OCI-LY3 (cell line): ENCODE measurements at regions not wholly inside any gene's neighbourhood (a gene's known extent, or its start where the extent isn't known, plus 50 kb on each side); places are given as distances from the start of the nearest gene placed in this dataset.

Experiments
- EZH2phosphoT487 ChIP-seq: fragments of 200-600 bp; shearing (Covaris generic); IDR thresholded peaks from 2 replicates; pipeline ENCODE4 v1.6.1; 2018; ENCODE audit warnings: antibody characterized with exemption, mixed run types, low read depth
- TF ChIP-seq, protein P1 (sequence below): fragments of 200-600, 300-600 bp; sonication (generic); IDR thresholded peaks from 2 replicates; pipeline ENCODE4 v1.5.1; 2014; ENCODE audit warnings: antibody characterized with exemption, low read length, low read depth

DNA sequence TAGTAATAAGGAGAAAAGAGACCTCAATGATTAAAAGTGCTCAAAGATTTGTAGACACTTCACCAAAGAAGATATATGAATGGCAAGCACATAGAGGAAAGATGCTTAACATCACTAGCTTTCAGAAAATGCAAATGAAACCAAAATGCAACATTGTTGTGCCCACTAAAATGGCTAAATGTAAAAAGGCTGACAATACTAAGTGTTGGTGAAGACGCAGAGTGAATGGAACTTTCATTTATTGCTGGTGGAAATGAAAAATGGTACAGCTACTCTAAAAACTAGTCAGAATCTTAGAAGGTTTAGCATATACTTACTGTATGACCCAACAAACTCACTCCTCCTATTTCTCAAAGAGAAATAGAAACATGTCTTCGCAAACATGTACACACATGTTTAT lies 212.9 kb upstream of the PITRM1 start:
- TF ChIP-seq, protein P1, sequence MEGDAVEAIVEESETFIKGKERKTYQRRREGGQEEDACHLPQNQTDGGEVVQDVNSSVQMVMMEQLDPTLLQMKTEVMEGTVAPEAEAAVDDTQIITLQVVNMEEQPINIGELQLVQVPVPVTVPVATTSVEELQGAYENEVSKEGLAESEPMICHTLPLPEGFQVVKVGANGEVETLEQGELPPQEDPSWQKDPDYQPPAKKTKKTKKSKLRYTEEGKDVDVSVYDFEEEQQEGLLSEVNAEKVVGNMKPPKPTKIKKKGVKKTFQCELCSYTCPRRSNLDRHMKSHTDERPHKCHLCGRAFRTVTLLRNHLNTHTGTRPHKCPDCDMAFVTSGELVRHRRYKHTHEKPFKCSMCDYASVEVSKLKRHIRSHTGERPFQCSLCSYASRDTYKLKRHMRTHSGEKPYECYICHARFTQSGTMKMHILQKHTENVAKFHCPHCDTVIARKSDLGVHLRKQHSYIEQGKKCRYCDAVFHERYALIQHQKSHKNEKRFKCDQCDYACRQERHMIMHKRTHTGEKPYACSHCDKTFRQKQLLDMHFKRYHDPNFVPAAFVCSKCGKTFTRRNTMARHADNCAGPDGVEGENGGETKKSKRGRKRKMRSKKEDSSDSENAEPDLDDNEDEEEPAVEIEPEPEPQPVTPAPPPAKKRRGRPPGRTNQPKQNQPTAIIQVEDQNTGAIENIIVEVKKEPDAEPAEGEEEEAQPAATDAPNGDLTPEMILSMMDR, result no peak
- TF ChIP-seq EZH2phosphoT487, result no peak
